ENCODE measurements at regions not wholly inside any gene's neighbourhood (a gene's known extent, or its start where the extent isn't known, plus 50 kb on each side); places are given as distances from the start of the nearest gene placed in this dataset.
A peak's percentile ranks its signal among the peaks of the same experiment; 100 is the strongest.

GRCh38 chr7:47724335-47724982 lies 142.5 kb upstream of the TNS3 start:
- no peak for DNase-seq (ENCODE audit: low spot score in 2 of 2)
- H3K4me1 Mint-ChIP-seq, result peaks cover 66% of the 10 kb centered on the region

GRCh38 chr7:47722126-47722525 lies 140.2 kb upstream of the TNS3 start:
- peaks cover 67% of the 10 kb centered on the region for H3K4me1 Mint-ChIP-seq
- no peak overlapping the region for H3K4me3 Mint-ChIP-seq
- no peaks in the 10 kb centered on the region for H3K9me3 Mint-ChIP-seq
- no peaks in the 10 kb centered on the region for H3K27me3 Mint-ChIP-seq
- no peak for ATAC-seq (ENCODE audit: low read depth)
- H3K27ac Mint-ChIP-seq, result peak overlapping the region; percentile 80
- peaks cover 4% of the 10 kb centered on the region for H3K36me3 Mint-ChIP-seq
- DNase-seq (ENCODE audit: low spot score in 2 of 2), result no peak

More at GRCh38 chr7:47724335-47724982, 142.5 kb upstream of the TNS3 start:
- Mint-ChIP-seq H3K36me3 (peaks cover 4% of the 10 kb centered on the region), H3K9me3 (peaks cover 1% of the 10 kb centered on the region), H3K27me3 (no peaks in the 10 kb centered on the region), H3K4me3 (peak overlapping the region; percentile 64), H3K27ac (peak overlapping the region; percentile 93)
- ATAC-seq (ENCODE audit: low read depth), result no peak

DNA sequence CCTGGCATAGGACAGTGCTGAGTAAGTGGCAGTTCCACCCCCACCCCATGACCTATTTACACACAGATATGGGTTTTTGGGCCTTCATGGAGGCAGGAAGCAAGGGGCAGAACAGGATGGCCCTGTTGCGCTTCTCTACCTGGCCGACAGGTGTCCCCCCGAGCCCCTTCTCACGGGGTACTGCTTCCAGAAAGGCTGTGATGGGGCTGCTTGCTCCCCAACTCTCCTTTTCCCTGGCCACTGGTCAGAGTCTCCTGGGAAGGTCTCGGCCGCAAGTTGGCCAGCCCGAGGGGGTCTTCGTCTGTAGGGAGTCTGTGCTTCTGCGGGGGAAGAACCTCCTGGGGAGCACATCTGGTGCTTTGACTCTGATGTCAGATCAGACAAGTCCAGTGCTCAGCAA lies 139.8 kb upstream of the TNS3 start:
- no peaks in the 10 kb centered on the region for H3K27me3 Mint-ChIP-seq
- peaks cover 4% of the 10 kb centered on the region for H3K36me3 Mint-ChIP-seq
- H3K27ac Mint-ChIP-seq, result no peak overlapping the region
- no peak for DNase-seq (ENCODE audit: low spot score in 2 of 2)
- no peaks in the 10 kb centered on the region for H3K9me3 Mint-ChIP-seq
- H3K4me1 Mint-ChIP-seq, result peaks cover 62% of the 10 kb centered on the region
- no peak overlapping the region for H3K4me3 Mint-ChIP-seq
- no peak for ATAC-seq (ENCODE audit: low read depth)

- H3K4me1 Mint-ChIP-seq, result peaks cover 56% of the 10 kb centered on the region
- H3K4me3 Mint-ChIP-seq, result peak overlapping the region; percentile 59
- peak overlapping the region; percentile 76 for H3K27ac Mint-ChIP-seq
- ATAC-seq (ENCODE audit: low read depth) (no peak), DNase-seq (ENCODE audit: low spot score in 2 of 2) (no peak)
- peaks cover 4% of the 10 kb centered on the region for H3K36me3 Mint-ChIP-seq
- H3K9me3 Mint-ChIP-seq, result no peaks in the 10 kb centered on the region
- H3K27me3 Mint-ChIP-seq, result no peaks in the 10 kb centered on the region
These were observed 139.0 kb upstream of the TNS3 start for GRCh38 chr7:47720907-47721244.

- H3K36me3 Mint-ChIP-seq, result peaks cover 4% of the 10 kb centered on the region
- no peaks in the 10 kb centered on the region for H3K9me3 Mint-ChIP-seq
- peak overlapping the region; percentile 76 for H3K27ac Mint-ChIP-seq
- ATAC-seq (ENCODE audit: low read depth), result no peak
- peak overlapping the region; percentile 41 for H3K4me3 Mint-ChIP-seq
- no peak for DNase-seq (ENCODE audit: low spot score in 2 of 2)
- no peaks in the 10 kb centered on the region for H3K27me3 Mint-ChIP-seq
- peaks cover 56% of the 10 kb centered on the region for H3K4me1 Mint-ChIP-seq
These were observed 138.4 kb upstream of the TNS3 start for GRCh38 chr7:47720141-47720906.

DNA sequence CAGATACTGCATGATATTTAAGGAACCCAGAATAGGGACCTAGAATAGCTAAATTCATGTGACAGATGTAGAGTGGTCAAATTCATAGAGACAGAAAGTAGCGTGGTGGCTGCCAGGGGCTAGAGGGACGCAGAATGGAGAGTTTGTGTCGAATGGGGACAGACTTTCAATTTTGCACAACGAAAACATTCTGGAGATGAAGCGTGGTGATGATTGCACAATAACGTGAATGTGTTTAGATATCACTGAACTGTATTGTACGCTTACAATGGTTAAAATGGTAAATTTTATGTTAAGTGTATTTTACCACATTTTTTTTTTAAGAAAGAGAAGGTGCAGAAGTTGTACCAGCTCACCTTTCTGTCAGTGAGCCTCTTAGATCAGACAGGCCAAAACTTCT lies 137.8 kb upstream of the TNS3 start:
- H3K27me3 Mint-ChIP-seq, result no peaks in the 10 kb centered on the region
- H3K9me3 Mint-ChIP-seq, result no peaks in the 10 kb centered on the region
- H3K4me3 Mint-ChIP-seq, result no peak overlapping the region
- DNase-seq (ENCODE audit: low spot score in 2 of 2) (no peak), ATAC-seq (ENCODE audit: low read depth) (no peak)
- peaks cover 4% of the 10 kb centered on the region for H3K36me3 Mint-ChIP-seq
- peaks cover 55% of the 10 kb centered on the region for H3K4me1 Mint-ChIP-seq
- H3K27ac Mint-ChIP-seq, result no peak overlapping the region

- Mint-ChIP-seq H3K27ac (no peak overlapping the region), H3K9me3 (no peaks in the 10 kb centered on the region), H3K4me3 (peak overlapping the region; percentile 4), H3K4me1 (peaks cover 29% of the 10 kb centered on the region), H3K27me3 (no peaks in the 10 kb centered on the region), H3K36me3 (peaks cover 3% of the 10 kb centered on the region)
- ATAC-seq (ENCODE audit: low read depth), result no peak
- no peak for DNase-seq (ENCODE audit: low spot score in 2 of 2)
These were observed 133.7 kb upstream of the TNS3 start for GRCh38 chr7:47715631-47716068.

- Mint-ChIP-seq H3K4me3 (peak overlapping the region; percentile 24), H3K27me3 (no peaks in the 10 kb centered on the region), H3K4me1 (peaks cover 23% of the 10 kb centered on the region), H3K9me3 (no peaks in the 10 kb centered on the region), H3K36me3 (no peaks in the 10 kb centered on the region), H3K27ac (peak overlapping the region; percentile 83)
- peak; percentile 98 for ATAC-seq (ENCODE audit: low read depth)
- no peak for DNase-seq (ENCODE audit: low spot score in 2 of 2)
These were observed 133.0 kb upstream of the TNS3 start for GRCh38 chr7:47714669-47715607.

DNA sequence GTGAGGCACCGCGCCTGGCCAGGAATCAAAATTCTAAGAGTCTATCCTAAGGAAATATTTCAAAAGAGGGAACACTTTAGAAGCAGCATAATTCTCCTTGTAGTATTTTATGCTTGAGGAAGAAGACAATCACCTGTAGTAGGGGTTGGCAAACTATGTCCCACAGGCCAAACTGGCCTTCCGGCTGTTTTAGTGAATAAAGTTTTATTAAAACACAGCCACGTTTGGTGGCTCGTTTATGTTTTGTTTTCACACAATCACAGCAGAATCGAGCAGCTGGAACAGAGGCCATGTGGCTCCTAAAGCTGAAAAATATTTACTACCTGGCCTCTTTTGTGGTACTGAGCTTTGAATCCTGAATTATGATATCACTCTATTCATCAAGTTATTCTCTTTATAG lies 131.7 kb upstream of the TNS3 start:
- Mint-ChIP-seq H3K36me3 (no peaks in the 10 kb centered on the region), H3K27me3 (no peaks in the 10 kb centered on the region), H3K4me3 (no peak overlapping the region), H3K27ac (no peak overlapping the region), H3K4me1 (peaks cover 21% of the 10 kb centered on the region), H3K9me3 (no peaks in the 10 kb centered on the region)
- DNase-seq (ENCODE audit: low spot score in 2 of 2), result no peak
- ATAC-seq (ENCODE audit: low read depth), result no peak

GRCh38 chr7:47712416-47712815 lies 130.5 kb upstream of the TNS3 start:
- Mint-ChIP-seq H3K4me1 (peaks cover 23% of the 10 kb centered on the region), H3K4me3 (no peak overlapping the region), H3K36me3 (no peaks in the 10 kb centered on the region), H3K27ac (no peak overlapping the region), H3K27me3 (no peaks in the 10 kb centered on the region), H3K9me3 (no peaks in the 10 kb centered on the region)
- ATAC-seq (ENCODE audit: low read depth) (no peak), DNase-seq (ENCODE audit: low spot score in 2 of 2) (no peak)

DNA sequence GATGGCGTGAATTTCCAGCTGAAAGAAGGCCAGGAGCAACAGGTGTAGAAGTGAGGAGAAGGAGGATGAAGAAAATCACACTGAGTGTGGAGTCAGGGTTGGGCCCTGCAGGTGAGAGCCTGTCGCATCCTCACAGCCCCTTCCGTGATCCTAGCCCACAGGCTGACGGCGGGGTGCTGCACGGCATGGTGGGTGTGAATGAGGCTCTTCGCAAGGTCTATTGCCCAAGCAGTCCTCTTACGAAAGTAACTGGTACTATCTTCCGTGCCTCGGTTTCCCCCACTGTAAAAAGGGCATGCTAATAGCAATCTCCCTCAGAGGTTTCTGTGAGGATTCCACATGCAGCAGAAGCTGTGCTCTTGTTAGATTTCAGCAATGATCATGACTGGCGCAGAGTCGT lies 129.9 kb upstream of the TNS3 start:
- peaks cover 23% of the 10 kb centered on the region for H3K4me1 Mint-ChIP-seq
- H3K27ac Mint-ChIP-seq, result no peak overlapping the region
- H3K36me3 Mint-ChIP-seq, result no peaks in the 10 kb centered on the region
- DNase-seq (ENCODE audit: low spot score in 2 of 2) (no peak), ATAC-seq (ENCODE audit: low read depth) (no peak)
- no peaks in the 10 kb centered on the region for H3K9me3 Mint-ChIP-seq
- H3K4me3 Mint-ChIP-seq, result no peak overlapping the region
- no peaks in the 10 kb centered on the region for H3K27me3 Mint-ChIP-seq

- no peak for ATAC-seq (ENCODE audit: low read depth)
- Mint-ChIP-seq H3K9me3 (no peaks in the 10 kb centered on the region), H3K27ac (no peak overlapping the region), H3K4me3 (no peak overlapping the region), H3K36me3 (no peaks in the 10 kb centered on the region), H3K4me1 (peaks cover 18% of the 10 kb centered on the region), H3K27me3 (no peaks in the 10 kb centered on the region)
- DNase-seq (ENCODE audit: low spot score in 2 of 2), result no peak
These were observed 128.5 kb upstream of the TNS3 start for GRCh38 chr7:47710201-47710935.

DNA sequence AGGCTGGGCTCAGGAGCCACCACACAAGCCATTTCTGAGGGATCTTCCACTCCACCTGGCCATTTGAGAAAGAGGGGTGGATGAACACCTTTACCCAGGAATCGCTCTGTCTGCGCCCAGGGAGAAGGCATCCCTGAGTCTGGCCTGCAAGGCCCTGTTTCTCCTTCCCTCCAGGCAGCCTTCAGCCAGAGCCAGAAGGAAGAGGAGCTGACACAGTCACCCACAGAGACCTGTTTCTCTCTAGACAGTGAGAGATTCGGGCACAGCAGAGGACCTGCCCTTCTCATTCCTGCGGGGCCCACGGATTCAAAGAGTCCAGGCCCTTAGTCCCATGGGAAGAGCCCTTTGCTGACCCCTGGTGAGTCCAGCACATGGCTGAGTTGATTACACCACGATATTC lies 127.5 kb upstream of the TNS3 start:
- no peaks in the 10 kb centered on the region for H3K36me3 Mint-ChIP-seq
- no peaks in the 10 kb centered on the region for H3K27me3 Mint-ChIP-seq
- H3K27ac Mint-ChIP-seq, result no peak overlapping the region
- no peak overlapping the region for H3K4me3 Mint-ChIP-seq
- no peak for ATAC-seq (ENCODE audit: low read depth)
- H3K9me3 Mint-ChIP-seq, result no peaks in the 10 kb centered on the region
- H3K4me1 Mint-ChIP-seq, result peaks cover 10% of the 10 kb centered on the region
- DNase-seq (ENCODE audit: low spot score in 2 of 2), result no peak
